Motor neuron (in vitro differentiated cells): ENCODE measurements at regions not wholly inside any gene's neighbourhood (a gene's known extent, or its start where the extent isn't known, plus 50 kb on each side); places are given as distances from the start of the nearest gene placed in this dataset.

ENCODE experiments used
- ATAC-seq, 8 experiments: fragments of 200-7000 bp; cut with Tn5 transposase; replicated peaks in 6 of 8; 2 replicates each; pipeline ENCODE4 v1.8.0; 2021; ENCODE audit warnings: mild to moderate bottlenecking in 8 of 8, moderate library complexity in 8 of 8
- H3K27ac ChIP-seq, 2 donors: fragments of 250-450 bp; sonication (Bioruptor Pico); 2 replicates each; pipeline ENCODE4 v1.9.0; 2021; ENCODE audit warnings: antibody characterized with exemption in 2 of 2, mild to moderate bottlenecking in 2 of 2, moderate library complexity in 1 of 2
- H3K4me1 ChIP-seq, 2 donors: fragments of 250-450 bp; sonication (Bioruptor Pico); replicated peaks in 1 of 2; 2 replicates each; pipeline ENCODE4 v1.6.1; 2021; ENCODE audit warnings: antibody characterized with exemption in 2 of 2, mild to moderate bottlenecking in 2 of 2, moderate library complexity in 1 of 2
- H3K4me3 ChIP-seq, 5 donors: fragments of 250-450 bp; sonication (Bioruptor Pico); 2 replicates each; pipeline ENCODE4 v1.9.0; 2021; ENCODE audit warnings: antibody characterized with exemption in 5 of 5, mild to moderate bottlenecking in 5 of 5, moderate library complexity in 4 of 5
- WGBS, 10 experiments: fragments of 450-650 bp; shearing (Covaris generic); methylation state at CpG; one replicate each; pipeline ENCODE4 v1.0.0; 2022; 5-methylcytosine and 5-hydroxymethylcytosine counted together
- in situ Hi-C, 9 experiments: fragments of 400-800 bp; cut with MboI; loops; one replicate each; pipeline ENCODE4 v1.15.0; 2021; ENCODE audit warnings: low sequenced_read_pairs in 9 of 9, low pct_unique_long_range_greater_than_20kb in 2 of 9; ENCODE audit not compliant: unreplicated experiment in 9 of 9

DNA sequence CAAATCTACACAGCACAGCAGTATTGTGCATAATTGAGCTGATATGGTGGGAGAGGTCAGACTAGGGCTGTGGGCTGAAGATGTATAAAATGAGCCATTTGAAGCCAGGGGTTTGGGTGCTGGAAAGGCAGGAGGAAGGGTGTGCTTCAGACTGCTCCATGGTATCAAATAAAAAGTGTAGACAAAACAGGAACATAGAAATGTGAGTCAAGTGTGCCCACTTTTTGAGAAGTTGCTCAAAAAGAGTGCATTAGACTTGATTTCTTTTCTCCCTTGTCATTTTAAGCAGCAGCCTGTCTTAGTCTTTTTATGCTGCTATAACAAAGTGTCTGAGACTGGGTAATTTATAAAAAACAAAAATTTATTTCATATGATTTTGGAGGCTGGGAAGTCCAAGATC lies 55.8 kb upstream of the ZFAND5 start:
- no peak for ATAC-seq
- H3K4me1 ChIP-seq, result no peaks in the 10 kb centered on the region
- H3K27ac ChIP-seq, result no peak overlapping the region
- no peak overlapping the region for H3K4me3 ChIP-seq
- in situ Hi-C loops, result no loop called here

DNA sequence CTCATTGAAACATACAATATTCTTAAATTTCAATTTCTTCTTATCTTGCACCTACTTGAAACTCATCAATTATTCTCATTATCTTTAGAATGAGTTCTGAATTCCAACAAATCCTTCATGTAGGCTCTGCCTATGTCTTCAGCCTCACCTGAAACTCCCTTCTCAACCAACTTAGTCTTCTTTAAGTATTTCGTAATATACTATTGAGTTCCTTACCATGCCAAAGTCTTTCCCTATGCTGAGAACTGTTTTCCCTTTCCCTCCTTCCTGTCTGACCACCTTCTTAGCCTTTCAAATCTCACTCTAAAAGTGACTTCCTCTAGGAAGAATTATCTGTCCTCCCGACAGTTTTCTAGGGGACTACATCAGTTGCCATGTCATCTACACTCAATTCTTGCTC lies 50.9 kb upstream of the ZFAND5 start:
- Histone ChIP-seq H3K4me3 (no peak overlapping the region), H3K4me1 (no peaks in the 10 kb centered on the region), H3K27ac (no peak overlapping the region)
- WGBS, 10 experiments, result 85 to 100% (median 95%) methylated on average over 1 to 2 of the region's 2 CpGs; no CpG with 5 or more reads in 1 of the 10 experiments
- in situ Hi-C loops, result no loop called here
- no peak for ATAC-seq

DNA sequence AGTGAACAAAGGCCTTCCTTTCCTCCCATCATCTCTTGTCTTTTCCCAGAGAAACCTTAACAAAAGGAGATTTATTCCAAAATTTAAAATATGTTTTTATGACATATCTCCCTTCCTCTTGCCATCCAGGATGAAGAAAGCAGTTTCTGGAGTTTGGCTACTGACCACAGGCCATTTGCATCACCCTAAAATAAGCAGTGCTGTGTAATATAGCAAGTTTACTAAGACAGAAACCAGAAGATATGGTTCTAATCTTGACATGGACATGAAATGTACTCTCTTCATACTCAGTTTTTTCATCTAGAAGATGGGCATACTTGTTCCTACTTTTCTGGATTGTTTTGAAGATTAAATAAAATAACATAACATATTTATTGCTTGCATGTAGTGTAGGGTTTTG lies 50.2 kb upstream of the ZFAND5 start:
- no peaks in the 10 kb centered on the region for H3K4me1 ChIP-seq
- in situ Hi-C loops, result no loop called here
- no peak for ATAC-seq
- H3K4me3 ChIP-seq, result no peak overlapping the region
- no peak overlapping the region for H3K27ac ChIP-seq
